ENCODE measurements at regions not wholly inside any gene's neighbourhood (a gene's known extent, or its start where the extent isn't known, plus 50 kb on each side); places are given as distances from the start of the nearest gene placed in this dataset.

DNA sequence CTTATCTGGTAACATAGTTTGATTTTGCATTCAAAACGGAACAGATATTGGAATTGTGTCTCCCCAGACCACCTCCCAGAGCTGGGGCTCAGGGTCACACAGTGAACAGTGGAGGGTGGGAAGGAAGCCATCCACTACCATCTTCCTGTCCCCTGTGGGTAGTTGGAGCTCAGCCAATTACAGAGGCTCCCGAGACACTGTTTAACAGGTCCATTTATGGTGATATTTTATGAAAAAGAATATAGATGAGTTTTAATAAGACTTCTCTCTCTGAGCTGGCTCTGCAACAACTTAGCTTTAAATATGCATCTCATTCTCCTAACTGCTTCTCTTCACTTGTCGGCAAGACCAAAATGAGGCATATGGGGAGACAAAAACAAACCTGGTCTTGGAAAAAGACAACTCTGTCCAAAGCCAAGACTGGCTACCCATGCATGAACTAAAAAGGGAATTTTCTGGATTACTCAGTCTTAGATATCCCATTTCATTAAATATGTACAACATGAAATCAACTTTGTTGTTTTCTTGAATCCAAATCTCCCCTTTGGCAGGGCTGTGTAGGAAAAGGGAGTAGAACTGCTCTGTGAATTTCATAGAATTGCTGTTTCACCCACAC lies 83.8 kb upstream of the HOXC13 start:
- no peak for DNase-seq (ENCODE audit: low read depth in 1 of 2, low spot score in 1 of 2)
- no peak overlapping the region for H3K4me2 ChIP-seq
- no peaks in the 10 kb centered on the region for H3K4me1 ChIP-seq
- no peak for ATAC-seq
- ChIA-PET POLR2A (interaction anchor here (0.6 kb wide), 1 partner anchor 10 kb away, joined by 4 read pairs; no protein-coding TSS in a partner anchor), CTCF (interaction anchor here (1.5 to 1.9 kb wide), 3 partner anchors 9 to 99 kb away, joined by 3 to 5 read pairs (median 3); partner anchors contain the start of gene HOXC12)
- no peak for TF ChIP-seq HOXB5 (CRISPR knock-in tag; IDR thresholded peaks at IDR 0.05)
- TF ChIP-seq CEBPB (IDR thresholded peaks at IDR 0.05) = no peak
- TF ChIP-seq HOXB13 (CRISPR knock-in tag; IDR thresholded peaks at IDR 0.05; ENCODE audit: low read depth) = no peak
- TF ChIP-seq PHF8 (IDR thresholded peaks at IDR 0.05; ENCODE audit: borderline replicate concordance, low read depth) = no peak
- TF ChIP-seq RCOR1 (IDR thresholded peaks at IDR 0.05; ENCODE audit: low read depth, low read length) = no peak
- TF ChIP-seq CBX2 (IDR thresholded peaks at IDR 0.05; ENCODE audit: borderline replicate concordance, low read depth) = no peak
- no peak overlapping the region for H3K27ac ChIP-seq
- WGBS (ENCODE audit: missing lambda C conversion rate) = 69% methylated on average over 3 of the region's 3 CpGs
- no peaks in the 10 kb centered on the region for H3K9me3 ChIP-seq
- no peak overlapping the region for H3K4me3 ChIP-seq
- no peak for FAIRE-seq

DNA sequence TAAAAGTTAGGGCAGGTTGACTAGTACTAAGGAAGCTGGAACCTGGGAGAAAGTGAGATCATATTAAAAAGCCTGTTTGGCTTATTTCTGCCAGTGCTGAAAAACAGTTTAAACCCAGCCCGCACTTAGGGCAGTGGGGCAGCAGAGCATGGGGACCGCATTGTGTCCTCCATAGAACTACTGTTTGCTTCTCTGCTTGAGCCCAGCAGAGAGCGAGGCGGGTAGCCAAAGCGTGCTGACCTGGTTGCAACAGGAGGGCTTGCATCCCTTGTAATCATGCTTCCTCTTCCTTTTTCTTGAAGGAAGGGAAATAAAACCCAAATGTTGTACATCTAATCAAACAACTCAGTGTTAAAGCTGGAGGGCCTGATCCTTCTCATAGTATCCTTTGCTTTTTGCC lies 82.5 kb upstream of the HOXC13 start:
- H3K4me3 ChIP-seq = no peak overlapping the region
- FAIRE-seq = no peak
- no peaks in the 10 kb centered on the region for H3K9me3 ChIP-seq
- peaks cover 6% of the 10 kb centered on the region; the same call in 1 of the 3 replicates for H3K4me1 ChIP-seq
- TF ChIP-seq HOXB5 (CRISPR knock-in tag; IDR thresholded peaks at IDR 0.05) (no peak), KDM1A (IDR thresholded peaks at IDR 0.05; ENCODE audit: low read depth) (no peak), RFX5 (IDR thresholded peaks at IDR 0.05) (no peak), E2F6 (IDR thresholded peaks at IDR 0.05; ENCODE audit: borderline replicate concordance, low read depth) (no peak), FOSL2 (IDR thresholded peaks at IDR 0.05) (no peak), FOSL2 (CRISPR knock-in tag; IDR thresholded peaks at IDR 0.05) (no peak)
- DNase-seq (ENCODE audit: low read depth in 1 of 2, low spot score in 1 of 2) = no peak
- no peak for ATAC-seq
- 90% methylated on average over 5 of the region's 5 CpGs for WGBS (ENCODE audit: missing lambda C conversion rate)
- no peak overlapping the region for H3K27ac ChIP-seq
- H3K4me2 ChIP-seq = no peak overlapping the region
- ChIA-PET POLR2A (no interaction called here), CTCF (interaction anchor here (1.1 kb wide), 1 partner anchor 109 kb away, joined by 3 read pairs; no protein-coding TSS in a partner anchor)

GRCh38 chr12:53857666-53858065 lies 81.0 kb upstream of the HOXC13 start:
- TF ChIP-seq ZC3H11A (IDR thresholded peaks at IDR 0.05) (no peak), USF2 (IDR thresholded peaks at IDR 0.05) (no peak), SMC3 (IDR thresholded peaks at IDR 0.05) (no peak), ESRRA (IDR thresholded peaks at IDR 0.05; ENCODE audit: borderline replicate concordance, low read length) (no peak), CHD2 (IDR thresholded peaks at IDR 0.05; ENCODE audit: low read length, partially characterized antibody) (no peak), GATA3 (IDR thresholded peaks at IDR 0.05; ENCODE audit: borderline replicate concordance) (no peak), ZSCAN20 (CRISPR knock-in tag; IDR thresholded peaks at IDR 0.05) (no peak), RNF2 (IDR thresholded peaks at IDR 0.05; ENCODE audit: borderline replicate concordance, low read depth) (no peak), RARB (CRISPR knock-in tag; IDR thresholded peaks at IDR 0.05) (no peak), EP300 (IDR thresholded peaks at IDR 0.05) (no peak), REST (IDR thresholded peaks at IDR 0.05) (no peak), FOXS1 (CRISPR knock-in tag; IDR thresholded peaks at IDR 0.05) (no peak)
- no peaks in the 10 kb centered on the region for H3K9me3 ChIP-seq
- peak; percentile 7 for FAIRE-seq
- H3K4me3 ChIP-seq = no peak overlapping the region
- WGBS (ENCODE audit: missing lambda C conversion rate) = 69% methylated on average over 2 of the region's 2 CpGs
- CTCF ChIA-PET = no interaction called here
- DNase-seq (ENCODE audit: low read depth in 1 of 2, low spot score in 1 of 2) = no peak
- H3K4me2 ChIP-seq = no peak overlapping the region
- H3K4me1 ChIP-seq = peaks cover 10% of the 10 kb centered on the region
- no peak overlapping the region for H3K27ac ChIP-seq
- no peak for ATAC-seq
- POLR2A ChIA-PET = no interaction called here

Measured in A549 (cell line).